ENCODE measurements at regions not wholly inside any gene's neighbourhood (a gene's known extent, or its start where the extent isn't known, plus 50 kb on each side); places are given as distances from the start of the nearest gene placed in this dataset.

- no peak for TF ChIP-seq CTCF (IDR thresholded peaks at IDR 0.05)
- no peak for TF ChIP-seq ZFX (IDR thresholded peaks at IDR 0.05; ENCODE audit: borderline replicate concordance)
Observed at GRCh38 chr11:23480736-23481135, 620.5 kb upstream of the CCDC179 start.
